HG03432 (cell line): ENCODE measurements at regions not wholly inside any gene's neighbourhood (a gene's known extent, or its start where the extent isn't known, plus 50 kb on each side); places are given as distances from the start of the nearest gene placed in this dataset.
"Not testable (repeated sequence)": the region's sequence is repeated elsewhere in the genome, so short reads cannot be mapped to it uniquely, and the experiment has no call there.

Experiments
- ATAC-seq: cut with Tn5 transposase; IDR thresholded peaks from one replicate; pipeline ENCODE4 v1.9.1; 2021; ENCODE audit warnings: mild to moderate bottlenecking, moderate library complexity; ENCODE audit not compliant: unreplicated experiment

DNA sequence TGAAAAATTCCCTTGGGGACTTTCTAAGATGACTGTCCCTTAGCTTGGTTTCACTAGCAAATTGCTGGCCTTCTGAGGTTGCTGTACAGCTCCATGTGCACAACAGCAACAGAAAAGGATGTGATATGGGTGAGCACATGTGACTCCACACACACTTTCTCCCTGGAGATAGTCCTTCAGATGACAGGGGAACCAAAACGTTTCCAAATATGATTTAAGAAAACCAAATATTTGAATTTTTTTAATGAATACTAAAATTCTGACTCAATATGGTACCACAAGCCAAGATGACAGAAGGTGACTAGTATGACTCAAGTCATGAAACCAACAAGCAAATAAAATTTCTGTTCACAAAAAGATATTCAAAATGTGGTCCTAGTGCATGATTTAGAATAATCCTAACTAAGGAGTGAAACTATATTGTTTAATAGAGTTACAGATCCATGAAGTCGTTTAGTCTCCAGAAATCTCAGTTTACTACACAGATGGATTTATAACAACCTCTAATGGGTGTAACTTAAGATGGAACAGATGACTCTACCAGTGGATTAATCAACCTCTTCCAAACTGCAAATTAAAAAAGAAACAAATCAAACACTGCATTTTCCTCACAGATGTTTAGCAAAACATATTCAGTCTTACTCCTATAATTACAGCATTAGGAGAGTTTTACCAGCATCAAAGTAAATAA lies 144.8 kb upstream of the PIK3R1 start:
- peak; percentile 97 for ATAC-seq

DNA sequence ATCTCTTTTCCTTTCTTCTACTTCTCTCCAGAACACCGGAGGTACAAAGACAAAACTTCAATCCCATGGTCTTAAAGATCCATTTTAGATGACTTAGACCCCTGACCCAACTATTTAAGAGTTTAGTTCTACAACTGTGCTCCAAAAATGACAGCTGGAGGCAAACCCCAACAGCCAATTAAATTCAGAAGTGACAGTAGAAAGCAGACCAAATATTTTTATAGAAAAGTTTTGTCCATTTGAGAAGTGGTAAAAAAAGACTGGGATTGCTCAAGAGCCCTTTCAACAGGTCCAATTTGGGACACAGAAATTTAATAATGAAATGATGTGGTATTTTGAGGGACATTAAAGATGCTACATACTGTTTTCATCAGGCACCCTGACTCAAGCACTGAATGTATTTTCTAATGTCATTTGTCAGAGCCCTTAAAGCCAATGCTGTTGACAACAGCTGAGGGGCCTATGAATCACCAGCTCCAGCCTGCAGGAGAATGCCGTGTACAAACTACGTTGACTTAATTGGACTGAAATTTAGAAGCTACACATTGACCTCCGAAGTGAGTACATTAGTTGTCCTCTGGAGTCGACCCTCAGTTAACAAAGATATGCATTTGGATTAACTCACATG lies 147.5 kb upstream of the PIK3R1 start:
- ATAC-seq = no peak

DNA sequence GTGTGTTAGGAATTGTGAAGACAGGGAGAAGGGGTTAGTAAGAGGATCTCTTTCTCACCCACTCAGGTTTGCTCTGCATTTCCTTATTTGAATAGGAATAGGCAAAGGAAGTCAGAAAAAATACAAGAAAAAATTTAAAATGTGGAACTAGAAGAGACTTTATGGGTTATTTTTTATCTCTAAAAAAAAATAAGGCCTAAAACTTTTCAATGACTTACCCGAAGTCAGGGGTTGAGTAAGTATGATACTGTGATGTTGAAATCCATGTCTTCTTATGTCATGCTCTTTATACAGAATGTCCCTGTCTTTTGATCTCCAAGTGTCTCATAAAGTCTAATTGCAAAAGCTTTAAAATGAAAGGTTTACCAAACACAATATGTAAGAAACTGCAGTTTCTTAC lies 148.3 kb upstream of the PIK3R1 start:
- no peak for ATAC-seq

DNA sequence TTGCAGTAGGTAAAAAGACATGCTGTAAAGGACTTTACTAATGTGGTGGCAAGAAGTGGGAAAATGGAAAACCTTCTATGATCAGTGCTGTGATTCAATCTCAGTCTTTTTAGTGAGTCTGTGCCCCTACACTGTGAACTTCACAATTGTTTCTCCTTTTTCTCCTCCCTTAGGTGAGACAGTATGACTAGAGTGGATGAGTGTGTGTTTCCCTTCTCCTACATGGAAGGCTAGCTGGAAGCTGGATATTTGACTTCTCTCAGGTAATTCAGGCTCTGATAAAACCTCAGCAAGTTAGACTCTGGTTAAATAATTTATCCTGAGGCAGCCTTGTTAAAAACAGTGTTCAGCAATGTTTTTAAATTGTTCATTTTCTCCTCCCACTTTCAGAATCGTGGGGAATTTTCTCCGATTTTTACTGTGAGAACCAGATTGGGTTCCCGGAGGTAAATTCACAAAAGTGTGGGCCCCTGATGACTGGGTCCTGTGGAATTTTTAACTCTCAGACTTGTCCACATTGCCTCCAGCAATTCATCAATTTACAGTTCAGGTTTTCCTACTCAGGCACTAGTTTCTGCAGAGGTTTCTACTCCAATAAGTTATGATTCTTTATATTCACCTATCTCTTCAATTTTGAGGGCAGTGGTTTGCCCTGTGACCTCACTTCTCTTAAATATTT lies 149.1 kb upstream of the PIK3R1 start:
- ATAC-seq = no peak

DNA sequence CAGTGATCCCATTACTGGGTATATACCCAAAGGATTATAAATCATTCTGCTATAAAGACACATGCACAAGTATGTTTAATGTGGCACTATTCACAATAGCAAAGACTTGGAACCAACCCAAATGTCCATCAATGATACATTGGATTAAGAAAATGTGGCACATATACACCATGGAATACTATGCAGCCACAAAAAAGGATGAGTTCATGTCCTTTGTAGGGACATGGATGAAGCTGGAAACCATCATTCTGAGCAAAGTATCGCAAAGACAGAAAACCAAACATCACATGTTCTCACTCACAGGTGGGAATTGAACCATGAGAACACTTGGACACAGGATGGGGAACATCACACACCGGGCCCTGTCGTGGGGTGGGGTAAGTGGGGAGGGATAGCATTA lies 150.2 kb upstream of the PIK3R1 start:
- ATAC-seq = not testable (repeated sequence)

DNA sequence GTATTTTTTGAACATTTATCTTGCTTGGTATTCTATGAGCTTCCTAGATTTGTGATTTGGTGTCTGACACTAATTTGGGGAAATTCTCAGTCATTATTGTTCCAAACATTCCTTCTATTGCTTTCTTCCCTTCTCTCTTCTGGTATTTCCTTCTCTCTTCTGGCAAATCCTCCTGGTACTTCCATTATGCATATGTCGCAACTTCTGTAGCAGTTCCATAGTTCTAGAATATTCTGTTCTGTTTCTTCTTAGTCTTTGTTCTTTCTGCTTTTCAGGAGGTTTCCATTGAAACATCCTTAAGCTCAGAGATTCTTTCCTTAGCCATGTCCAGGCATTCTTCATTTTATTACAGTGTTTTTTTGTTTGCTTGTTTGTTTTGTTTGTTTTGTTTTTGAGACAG lies 155.2 kb upstream of the PIK3R1 start:
- ATAC-seq = no peak

DNA sequence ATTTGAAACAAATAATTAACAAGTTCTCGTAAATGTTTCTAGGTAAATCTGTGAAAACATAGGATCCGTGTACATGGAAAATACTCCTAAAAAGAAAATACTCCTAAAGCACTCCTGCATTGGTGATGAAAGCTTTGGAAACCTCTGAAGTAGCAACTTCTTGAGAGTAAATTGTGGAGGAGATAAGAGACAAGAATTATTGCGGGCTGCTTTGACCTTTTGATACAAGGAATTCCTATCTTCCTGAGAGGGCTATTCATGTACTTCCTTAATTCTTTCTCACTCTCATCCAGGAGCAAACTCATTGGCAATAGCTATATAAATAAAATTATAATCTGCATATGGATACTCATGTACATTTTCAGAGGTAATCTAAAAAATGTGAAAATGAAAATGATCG lies 158.4 kb upstream of the PIK3R1 start:
- ATAC-seq = no peak

DNA sequence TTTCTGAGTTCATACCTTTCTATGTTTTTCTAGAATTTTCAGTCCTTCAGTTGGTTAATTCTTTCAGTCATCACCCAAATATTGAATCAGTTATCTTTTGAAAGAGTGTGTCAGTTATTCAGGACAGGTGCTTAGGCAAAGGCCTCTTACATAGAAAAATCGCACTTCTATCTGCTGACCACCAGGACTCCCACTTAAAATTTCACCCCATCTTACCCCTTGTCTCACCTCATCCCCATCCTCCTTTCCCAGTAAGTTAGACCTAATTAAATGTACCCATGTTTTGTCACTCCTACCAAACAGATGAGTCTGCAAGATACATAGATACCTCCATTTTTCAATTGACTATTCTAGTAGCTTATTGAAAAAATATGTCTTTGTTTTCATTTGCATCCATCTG lies 159.9 kb upstream of the PIK3R1 start:
- ATAC-seq = no peak

DNA sequence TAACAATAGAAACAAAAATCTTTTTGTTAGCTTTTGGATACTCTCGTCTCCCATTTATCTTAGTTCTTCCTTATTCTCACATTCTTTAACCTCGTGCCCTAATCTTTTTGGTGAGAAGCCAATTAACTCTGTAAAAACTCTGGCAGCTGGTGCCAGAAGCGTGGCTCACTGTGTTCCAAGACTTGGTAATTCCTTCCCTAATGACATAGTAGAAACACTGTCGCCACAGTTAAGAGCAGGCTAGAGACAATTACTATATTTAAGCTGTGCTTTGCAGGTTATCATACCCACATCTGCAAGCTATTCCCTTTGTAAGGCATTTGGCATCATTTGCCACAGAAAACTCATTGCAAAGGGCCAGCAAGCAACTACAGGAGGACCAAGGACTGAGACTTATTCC lies 160.9 kb upstream of the PIK3R1 start:
- no peak for ATAC-seq

DNA sequence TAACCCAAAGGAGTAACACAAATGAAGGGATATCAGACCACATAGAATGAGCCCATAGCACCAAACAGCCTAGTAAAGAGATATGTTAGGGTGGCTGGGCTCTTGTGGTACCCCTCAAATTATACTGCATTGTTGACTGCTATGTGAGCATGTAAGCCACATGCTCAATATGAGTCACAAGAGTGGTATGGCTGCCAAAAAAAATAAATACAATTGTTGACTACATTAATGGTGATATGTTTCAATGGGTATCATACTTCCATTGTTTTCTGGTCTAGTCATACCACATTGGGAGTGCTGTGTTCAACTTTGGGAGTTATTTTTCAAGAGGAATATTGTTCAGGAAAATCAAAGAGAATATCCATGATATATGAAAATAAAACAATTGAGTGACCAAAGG lies 162.4 kb upstream of the PIK3R1 start:
- no peak for ATAC-seq

DNA sequence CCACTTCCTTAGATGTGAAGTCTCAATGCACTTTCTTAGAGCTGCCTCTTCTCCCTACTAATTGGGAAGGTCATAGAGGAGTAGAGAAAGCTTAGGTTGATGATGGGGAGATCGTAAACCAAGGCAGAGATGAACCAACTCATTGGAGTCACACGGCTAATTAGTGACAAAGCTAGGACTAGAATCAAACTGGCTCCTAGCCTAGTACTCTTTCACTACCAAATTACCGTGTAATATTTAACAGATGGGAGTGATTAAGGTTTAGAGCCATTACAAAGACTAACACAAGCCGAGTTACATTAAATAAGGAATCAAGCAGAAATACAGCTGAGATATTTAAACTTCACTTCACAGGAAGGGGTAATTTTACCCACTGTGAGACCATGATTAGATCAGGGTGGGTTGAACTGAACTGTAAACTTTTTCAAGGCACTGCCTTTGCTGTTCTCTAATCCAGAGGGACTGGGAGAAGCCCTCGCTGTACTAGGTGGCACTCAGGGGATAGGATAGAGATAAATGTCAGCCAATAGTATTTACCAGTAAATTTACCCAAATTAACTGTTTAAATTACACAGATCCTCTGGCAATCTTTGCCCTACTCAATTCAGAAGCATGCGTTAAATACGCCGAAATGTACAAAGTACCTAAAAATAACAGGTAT lies 166.4 kb upstream of the PIK3R1 start:
- no peak for ATAC-seq

DNA sequence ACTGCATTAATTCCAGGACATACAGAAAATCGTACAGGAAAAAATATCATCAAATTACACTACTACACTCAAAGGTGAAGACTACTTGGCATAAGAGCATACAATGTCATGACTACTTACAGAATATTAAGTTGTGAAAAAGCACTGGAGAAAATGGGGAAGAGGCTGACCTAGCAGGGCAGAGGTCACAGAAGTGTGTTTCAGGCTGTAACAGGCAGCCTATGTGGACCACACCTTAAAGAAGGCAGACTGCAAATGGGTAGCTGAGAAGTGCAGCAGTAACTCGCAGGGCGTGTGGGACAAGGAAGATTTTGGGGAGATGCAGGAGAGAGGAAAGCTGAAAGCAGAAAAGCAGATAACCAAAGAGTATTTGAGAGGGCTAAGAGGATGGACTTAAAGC lies 167.0 kb upstream of the PIK3R1 start:
- no peak for ATAC-seq

DNA sequence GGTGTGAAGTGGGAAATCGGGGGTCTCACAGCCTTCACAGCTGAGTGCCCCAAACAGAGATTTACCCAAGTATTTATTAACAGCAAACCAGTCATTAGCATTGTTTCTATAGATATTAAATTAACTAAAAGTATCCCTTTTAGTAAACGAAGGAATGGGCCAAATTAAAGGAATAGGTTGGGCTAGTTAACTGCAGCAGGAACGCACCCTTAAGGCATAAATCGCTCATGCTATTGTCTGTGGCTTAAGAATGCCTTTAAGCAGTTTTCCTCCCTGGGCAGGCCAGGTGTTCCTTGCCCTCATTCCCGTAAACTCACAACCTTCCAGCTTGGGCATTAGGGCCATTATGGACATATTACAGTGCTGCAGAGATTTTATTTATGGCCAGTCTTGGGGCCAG lies 167.5 kb upstream of the PIK3R1 start:
- not testable (repeated sequence) for ATAC-seq

DNA sequence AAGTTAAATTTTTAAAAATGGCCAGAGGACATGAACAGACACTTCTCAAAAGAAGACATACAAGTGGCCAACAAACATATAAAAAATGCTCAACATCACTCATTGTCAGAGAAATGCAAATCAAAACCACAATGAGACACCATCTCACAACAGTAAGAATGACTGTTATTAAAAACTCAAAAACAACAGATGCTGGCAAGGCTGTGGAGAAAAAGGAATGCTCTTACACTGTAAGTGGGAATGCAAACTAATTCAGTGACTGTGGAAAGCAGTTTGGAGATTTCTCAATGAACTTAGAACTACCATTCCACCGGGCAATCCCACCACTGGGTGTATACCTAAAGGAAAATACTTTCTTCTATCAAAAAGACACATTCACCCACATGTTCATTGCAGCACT lies 168.5 kb upstream of the PIK3R1 start:
- ATAC-seq = no peak

DNA sequence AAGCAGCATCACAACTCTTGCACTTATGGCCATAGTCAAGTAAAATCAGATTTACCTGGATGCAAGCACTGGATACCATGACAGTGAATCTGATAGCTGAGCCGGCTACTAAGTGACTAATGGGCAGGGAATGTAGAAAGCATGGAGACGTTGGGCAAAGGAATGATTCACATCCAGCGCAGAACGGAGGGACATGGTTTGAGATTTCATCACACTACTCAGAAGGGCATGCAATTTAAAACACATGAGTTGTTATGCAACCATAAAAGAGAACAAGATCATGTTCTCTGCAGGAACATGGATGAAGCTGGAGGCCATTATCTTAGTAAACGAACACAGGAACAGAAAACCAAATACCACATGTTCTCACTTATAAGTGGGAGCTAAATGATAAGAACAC lies 169.1 kb upstream of the PIK3R1 start:
- ATAC-seq = no peak

DNA sequence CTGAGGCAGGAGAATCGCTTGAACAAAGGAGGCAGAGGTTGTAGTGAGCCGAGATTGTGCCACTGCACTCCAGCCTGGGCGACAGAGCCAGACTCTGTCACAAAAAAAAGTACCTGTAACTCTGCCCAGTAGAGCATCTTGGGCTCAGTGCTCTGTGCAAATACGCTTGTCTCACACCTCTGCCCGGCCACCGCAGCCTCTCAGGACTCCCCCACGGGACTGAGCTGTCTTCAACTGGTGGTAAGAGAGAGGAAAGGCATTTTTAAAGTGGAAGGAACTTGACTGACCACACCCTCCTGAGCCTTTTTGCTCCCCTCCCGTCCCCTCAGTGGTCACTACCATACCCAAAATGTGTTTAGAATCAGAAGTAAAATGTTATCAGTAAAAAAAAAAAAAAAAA lies 174.3 kb upstream of the PIK3R1 start:
- peak; percentile 92 for ATAC-seq

DNA sequence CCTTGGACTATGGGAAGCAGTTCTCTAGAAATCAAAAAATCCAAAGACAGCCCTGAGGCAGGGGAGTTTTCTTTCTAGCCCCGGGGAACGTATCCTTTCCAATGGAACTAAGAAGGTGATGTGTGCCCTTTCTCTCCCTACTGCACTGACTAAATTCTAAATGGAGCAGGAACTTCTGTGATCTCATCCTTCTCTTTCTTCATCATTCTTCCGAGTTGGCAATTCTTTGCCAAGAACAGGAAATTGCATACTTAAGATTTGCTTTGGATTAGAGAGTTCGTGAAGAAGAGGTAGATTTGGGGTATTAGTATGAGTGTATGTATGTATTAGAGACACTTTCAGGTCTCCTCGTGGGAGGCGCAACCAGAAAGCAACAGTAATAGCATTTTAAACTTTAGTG lies 178.0 kb upstream of the PIK3R1 start:
- ATAC-seq = no peak

DNA sequence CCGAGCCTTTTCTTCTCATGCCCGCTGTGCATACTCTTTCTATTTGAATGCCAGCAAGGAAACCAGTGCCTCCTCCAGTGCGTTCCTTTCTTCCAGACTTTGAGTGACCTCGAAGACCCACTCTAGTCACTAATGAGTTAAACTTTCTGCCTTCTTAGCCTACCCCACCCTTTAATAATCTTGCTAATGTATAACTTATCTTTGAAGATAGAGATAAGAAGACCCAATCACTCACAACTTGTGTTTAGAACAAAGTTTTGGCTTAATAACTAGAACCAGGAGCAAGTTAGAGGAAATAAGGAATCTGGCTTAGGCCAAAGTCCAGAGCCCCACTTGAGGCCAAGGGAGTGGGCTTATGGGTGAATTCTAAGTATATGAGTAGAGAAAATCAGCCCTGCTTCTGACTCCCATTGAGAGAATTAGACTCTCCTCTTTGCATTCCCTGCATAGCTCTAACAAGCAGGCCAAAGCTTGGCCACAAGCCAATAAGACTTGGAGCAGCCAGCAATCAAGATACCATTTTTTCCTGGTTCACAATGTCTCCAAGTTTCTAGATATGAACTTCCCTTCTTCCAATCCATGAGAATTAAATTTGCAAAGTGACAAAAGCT lies 181.5 kb upstream of the PIK3R1 start:
- ATAC-seq = no peak

DNA sequence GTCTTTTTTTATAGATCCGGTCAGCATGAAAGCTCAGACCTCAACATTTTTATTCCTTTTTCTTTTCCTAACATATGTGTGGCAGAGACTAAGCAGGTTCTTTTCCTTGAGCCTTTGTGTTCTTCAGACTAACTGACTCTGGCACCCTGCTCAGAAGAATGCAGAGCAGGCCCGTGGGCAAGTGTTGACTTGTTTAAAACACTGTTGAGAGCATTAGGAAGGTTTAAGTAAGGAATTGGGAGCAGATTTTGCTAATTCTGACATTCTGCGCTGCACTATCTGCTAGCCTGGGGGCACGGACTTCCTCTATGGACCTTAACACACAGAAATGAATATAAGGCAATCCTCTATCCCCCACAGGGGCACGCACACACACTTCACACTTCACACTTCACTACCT lies 182.5 kb upstream of the PIK3R1 start:
- ATAC-seq = no peak

DNA sequence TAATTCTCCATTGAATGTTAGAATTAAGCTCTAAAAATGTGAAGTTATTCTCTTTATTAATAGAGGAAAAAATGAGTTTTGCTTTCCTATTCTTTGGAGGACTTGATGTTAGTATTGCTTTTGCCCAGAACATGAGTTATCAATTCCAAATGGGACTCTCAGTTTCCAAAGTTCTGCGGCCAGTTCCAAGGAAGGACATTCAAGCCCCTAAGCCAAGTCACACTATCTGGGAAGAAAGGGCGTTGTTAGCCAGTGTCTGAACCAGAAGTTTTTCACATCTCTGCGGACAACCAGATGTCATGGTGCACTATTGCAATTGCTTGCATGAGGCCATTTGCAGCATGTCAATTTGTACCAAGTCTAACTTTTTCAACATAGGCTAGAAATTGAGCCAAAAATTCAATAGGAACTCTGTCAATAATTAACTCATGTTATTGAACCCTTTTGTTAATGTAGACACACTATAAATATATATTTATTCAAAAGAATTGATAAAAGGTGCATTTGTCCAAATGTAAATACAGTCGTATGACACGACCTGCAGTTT lies 183.3 kb upstream of the PIK3R1 start:
- ATAC-seq = no peak

DNA sequence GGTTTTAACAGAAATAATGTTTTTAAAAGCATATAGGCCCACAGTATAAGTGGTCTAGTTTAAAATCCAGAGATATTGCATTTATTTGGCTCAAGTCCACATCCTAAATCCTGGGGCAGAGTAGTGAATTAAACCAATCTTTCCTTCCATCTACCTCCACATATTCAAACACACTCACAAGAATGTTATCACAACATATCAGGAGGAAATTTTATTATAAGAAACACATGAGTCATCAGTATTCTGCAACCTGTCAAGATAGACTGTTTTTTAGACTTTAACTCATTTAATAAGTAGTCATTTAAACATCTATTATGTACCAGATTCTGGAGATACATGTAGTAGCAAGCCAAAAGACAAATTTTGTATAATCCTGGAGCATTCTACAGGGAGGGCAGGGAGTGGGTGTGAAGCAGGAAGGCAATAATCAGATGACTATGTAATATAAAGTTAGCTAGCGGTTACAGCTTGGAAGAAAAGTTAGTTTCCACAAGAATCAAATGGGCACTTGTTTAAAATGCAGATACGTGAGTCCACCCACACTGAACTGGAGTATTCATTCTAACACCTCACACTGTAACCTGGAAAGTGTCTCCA lies 187.3 kb upstream of the PIK3R1 start:
- ATAC-seq = no peak
